NCI-H82 treated with DMSO at 0.1 percent for 48 hours (cell line): ENCODE measurements at regions not wholly inside any gene's neighbourhood (a gene's known extent, or its start where the extent isn't known, plus 50 kb on each side); places are given as distances from the start of the nearest gene placed in this dataset.
A peak's percentile ranks its signal among the peaks of the same experiment; 100 is the strongest.
"Not testable (repeated sequence)": the region's sequence is repeated elsewhere in the genome, so short reads cannot be mapped to it uniquely, and the experiment has no call there.

Experiments
- DNase-seq: peaks from one replicate; lab custom pipeline; 2025; ENCODE audit not compliant: unreplicated experiment; lab: John Stamatoyannopoulos, UW

DNA sequence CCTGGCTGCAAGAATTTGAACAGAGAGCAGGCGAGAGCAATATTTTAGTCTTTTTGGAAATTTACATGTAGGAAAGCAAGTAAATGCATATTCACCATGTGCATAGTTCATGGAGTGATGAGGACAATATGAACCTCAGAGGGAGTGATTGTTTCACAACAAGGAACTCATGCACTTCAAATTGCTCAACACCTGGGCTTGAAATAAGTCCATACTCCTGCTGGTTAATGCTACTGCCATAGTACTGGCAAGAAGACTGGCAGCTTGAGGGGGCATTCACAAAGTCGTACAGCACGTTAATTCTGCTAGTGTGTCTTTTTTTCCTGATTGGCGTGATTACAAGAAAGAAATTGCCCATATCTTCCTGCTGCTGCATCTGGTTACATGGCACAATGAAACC lies 267.6 kb downstream of the PCDH17 start:
- no peak for DNase-seq

DNA sequence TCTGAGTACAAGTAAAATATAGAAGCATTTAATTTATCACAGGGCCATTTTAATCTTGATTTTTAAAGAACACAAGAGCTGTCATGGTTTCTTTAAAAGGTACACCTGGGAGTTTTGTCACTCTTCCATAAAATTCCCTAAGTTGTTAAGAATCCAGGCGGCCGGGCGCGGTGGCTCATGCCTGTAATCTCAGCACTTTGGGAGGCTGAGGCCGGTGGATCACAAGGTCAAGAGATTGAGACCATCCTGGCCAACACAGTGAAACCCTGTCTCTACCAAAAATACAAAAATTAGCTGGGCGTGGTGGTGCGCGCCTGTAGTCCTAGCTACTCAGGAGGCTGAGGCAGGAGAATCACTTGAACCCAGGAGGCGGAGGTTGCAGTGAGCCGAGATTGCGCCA lies 278.3 kb downstream of the PCDH17 start:
- not testable (repeated sequence) for DNase-seq

DNA sequence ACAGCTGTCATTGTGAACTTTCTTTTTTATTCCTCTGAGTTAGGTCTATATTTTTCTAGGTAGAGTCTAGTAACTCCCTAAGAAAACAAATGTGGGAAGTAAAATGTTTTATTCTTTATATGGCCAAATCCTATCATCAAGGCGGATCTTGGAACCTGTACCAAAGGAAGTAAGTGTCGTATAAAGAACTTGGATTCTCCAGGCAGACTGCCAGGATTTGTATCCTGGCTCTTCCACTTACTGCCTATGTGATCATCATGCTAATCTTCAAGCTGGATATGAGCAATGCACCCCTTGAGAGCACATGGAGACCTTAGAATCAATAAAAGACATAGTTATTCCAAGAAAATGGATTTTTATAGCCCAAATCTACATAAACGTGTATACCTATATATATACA lies 286.5 kb downstream of the PCDH17 start:
- DNase-seq = no peak

DNA sequence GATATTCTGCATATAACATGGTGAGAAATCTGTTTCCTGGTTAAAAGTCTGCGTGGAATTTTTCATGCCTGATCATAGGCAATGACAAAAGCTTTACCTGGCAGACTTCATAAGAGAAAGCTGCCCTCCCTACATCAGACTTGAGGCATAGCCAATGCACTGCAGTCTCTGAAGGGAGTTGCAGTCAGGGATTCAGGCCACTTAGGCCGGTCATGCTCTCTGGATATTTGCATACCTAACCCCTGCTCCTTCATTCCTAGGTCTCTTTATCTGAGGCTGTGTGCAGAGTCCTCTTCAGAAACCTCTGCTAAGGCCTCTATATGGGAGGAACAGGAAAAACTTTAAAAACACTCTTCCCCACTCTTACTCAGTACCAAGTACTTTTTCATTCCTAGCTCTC lies 287.4 kb downstream of the PCDH17 start:
- DNase-seq = no peak

DNA sequence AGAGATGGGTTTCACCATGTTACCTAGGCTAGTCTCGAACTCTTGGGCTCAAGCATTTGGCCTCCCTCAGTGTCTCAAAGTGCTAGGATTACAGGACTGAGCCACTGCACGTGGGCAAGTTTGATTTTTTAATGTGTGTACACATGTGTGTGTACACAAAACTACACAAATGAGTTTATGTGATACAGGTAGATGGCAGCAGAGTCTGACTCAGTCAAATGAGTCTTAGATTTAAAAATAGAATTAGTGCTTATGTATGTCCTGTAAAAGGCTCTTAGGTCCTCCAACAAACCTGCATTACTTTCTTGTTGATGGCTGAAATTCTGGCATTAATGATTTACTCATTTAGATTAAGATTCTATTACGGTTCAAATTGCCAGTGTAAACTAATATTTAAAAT lies 293.7 kb downstream of the PCDH17 start:
- no peak for DNase-seq

DNA sequence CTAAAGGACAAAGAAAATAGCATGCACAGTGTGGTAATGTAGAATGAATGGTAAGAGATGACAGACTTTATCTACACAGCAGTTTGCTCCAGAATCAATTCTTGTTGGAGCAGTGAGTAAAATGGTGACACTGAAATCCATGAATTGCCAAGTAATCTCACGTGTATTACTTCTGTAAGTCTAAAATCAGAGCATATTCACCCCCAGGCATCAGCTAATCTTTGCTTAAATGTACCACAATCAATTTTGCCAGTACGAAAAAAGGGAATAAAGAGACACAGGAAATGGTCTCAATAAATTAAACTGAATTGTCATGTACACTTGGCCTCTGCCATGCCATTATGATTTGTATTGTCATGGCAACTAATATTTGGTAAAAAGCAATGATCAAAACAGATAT lies 294.2 kb downstream of the PCDH17 start:
- DNase-seq = no peak

DNA sequence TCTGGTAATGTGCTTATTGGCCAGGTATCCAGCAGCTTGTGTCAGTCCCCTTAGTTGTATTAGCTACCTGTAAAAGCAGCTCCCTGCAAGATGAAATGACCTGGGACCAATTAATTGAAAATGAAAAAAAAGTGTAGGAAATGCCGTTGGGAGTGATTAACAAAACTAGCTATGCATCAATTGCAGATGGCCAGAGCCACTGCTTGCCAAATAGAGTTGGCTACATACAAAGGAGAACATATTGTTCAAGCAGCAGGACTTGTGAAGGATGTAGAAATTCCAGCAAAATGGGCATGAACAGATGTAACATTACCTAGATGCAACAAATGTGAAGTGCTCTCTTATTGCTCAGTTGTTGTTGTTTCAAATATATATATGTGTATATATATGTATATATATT lies 300.5 kb downstream of the PCDH17 start:
- DNase-seq = no peak

DNA sequence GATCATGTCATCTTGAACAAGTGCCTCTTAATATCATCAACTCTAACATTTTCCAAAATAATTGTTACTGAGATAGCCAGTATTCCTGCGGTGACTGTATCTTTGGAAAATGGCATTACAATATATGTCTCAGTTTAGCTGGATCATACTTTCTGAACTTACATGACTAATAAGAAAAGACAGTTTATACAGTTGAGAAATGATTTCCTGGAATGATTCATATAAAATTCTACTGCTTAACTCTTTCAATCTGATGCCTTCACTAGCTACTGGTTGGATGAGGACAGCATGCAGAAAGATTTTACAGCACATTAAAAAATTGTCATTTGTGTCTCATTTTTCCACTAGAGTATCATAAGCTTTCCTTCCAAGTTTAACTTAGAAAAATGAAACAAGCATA lies 302.1 kb downstream of the PCDH17 start:
- no peak for DNase-seq

DNA sequence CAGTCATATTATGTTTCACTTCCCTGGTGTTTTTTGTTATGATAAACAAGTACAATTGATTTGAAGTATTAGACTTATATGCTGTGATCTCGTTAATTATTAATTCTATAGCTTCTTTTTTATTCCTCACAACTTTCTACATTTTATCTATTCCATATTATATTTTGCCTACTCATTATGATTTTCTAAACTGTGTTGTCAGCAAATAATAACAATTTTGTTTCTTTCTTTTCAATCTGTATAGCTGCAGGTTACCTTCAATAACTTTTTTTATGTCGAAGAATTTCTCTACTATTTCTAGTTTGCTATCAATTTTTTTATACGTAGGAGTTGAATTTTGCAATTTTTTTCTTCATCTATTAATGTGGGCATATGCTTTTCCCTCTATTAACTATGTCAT lies 304.4 kb downstream of the PCDH17 start:
- DNase-seq = no peak

DNA sequence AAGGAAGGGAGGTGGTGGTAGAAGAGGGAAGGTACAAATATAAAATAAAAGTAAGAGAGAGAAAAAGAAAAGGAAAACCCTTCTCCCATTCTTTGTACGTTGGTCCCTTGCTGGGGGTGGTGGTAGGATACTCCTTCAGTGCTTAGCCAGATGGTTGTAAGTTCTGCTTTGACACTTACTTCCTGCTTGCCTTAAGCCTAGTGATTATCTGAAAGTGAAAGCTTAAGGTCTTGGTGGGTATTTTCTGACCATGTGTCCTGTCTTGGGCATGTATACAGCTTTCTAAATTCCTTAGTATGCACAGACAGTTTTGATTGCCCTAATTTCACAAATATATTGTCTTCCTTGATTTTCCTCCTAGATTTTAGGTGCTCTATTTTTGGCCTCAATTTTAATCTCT lies 314.8 kb downstream of the PCDH17 start:
- DNase-seq = peak; percentile 67

DNA sequence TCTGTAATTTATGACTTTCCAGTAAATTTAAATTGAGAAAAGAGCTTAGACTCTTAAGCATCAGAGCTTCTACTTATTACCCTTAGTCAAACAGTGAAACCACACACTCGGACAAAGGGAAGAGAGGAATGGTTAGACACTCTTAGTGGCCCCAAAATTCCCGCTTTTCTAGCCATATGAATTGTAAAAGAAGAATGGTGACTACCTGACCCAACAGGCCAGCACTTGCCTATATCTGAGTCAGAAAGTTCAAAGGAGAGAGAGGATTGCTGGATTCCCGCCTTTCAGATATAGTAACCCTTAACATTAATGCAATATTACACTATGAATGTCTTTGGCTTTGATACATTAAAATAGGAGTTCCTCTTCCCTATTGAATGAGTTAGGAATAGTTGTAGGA lies 317.3 kb downstream of the PCDH17 start:
- DNase-seq = no peak

DNA sequence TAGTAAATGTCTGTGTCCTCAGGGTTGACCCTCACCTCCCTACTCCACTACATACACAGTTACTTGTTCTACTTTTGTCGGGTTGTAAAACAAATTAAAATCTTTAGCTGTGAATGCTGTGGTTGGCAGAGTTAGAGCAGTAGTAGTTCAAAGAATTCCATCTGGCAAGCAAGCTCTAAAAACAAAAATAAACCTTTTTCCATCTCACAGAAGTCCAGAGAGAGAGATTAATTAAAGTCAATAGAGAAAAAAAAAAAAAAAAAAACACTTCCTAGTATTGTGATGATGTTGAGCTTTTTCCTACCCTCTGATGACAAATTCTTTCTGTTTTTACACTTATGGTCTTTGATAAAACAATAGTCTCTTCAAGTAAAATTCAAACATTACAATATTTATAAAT lies 338.4 kb downstream of the PCDH17 start:
- DNase-seq = no peak

DNA sequence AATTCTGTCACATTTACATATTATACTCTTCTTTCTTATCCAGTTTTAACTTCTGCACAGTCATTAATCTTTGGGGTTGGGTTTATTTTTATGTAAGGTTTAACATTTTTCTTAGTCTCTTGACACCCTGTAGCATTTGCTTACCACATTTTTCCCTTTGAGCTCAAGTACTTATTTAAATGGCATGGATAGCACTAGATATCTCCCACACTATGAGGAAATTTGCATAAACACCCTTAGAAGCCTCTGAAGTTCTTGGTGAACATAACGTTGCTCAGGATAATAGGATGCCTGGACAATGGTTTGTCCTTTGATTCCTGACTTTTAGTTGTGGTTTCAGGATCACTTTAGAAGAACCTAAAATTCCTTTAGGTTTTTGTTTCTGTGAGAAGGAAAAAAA lies 338.9 kb downstream of the PCDH17 start:
- no peak for DNase-seq

DNA sequence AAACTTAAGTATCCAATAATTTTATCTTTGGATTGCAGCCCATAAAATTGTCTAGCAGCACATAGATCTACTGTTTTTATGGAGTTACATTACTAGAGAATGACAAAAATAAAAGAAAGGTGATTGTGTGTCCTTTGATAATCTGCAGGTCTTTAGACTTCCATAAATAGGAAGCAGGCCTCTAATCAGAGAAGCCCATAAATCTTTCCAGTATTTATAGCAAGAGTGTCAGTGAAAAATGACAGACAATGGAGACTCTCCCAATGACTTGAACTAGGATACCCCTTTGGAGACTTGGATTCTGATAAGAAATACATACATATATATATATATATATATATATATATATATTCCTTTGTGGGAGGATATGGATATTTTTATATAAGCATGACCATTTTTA lies 351.2 kb downstream of the PCDH17 start:
- no peak for DNase-seq

DNA sequence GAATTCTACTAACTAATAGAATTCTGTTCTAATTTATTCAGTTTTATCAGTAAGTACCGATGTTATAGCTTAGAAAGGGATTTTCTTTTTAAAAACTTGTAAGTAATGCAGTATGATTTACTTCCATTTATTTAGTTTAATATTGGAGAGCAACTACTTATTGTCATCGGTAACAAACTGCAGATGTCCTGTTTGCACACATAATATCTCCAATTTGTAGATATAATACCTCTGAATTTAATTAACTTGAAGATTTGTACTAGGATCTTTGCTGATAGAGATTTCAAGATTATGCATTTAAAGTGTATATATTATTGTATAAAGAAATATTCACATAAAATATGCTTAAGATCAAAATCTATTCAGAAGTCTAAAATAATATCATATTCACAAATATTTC lies 356.7 kb downstream of the PCDH17 start:
- DNase-seq = no peak

DNA sequence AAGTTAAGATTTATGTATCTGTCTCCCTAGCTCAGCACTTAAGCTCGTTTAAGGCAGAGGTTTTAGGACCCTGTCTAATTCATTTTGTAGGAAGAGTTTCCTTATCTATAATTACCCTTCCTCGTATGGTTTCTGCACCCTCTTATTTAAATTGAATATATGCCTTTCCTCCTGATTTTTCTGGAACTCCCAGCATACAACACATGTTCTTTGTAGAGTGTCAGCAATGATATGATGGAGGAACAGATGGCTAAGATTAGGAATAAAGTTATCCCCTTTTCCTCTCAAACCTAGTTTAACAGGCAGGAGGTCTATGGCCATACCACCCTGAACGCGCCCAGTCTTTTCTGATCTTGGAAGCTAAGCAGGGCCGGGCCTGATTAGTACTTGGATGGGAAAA lies 359.5 kb downstream of the PCDH17 start:
- DNase-seq = peak; percentile 22

DNA sequence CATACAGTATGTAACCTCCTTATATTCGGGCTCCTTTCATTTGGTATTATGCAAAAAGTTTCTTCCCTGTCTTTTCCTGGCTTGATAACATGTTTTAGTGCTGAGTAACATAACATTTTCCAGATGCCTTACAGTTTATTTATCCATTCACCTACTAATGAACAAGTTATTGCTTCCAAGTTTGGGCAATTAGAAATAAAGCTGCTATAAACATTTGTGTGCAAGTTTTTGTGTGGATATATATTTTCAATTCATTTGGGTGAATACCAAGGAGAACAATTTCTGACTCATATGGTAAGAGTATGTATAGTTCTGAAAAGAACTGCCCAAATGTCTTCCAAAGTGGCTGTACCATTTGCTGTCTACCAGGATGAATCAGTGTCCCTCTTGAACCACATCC lies 360.9 kb downstream of the PCDH17 start:
- DNase-seq = no peak

DNA sequence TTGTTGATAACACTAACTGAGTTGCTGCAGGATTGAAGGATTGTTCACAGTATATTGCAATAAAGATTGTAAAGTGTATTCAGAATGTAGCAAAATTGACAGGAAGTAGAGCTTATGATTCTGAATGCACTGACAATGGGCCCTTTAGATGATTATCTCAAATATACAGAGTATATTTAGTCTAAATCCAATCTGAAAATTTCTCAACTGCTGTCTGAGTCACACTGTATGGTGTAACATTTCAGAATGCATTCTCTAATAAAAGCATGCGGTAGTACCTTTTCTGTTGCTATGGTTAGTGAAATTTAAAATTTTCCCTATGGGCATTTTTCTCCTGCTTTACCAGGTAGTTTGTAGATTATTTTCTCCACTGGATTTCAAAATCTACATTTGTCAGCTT lies 365.2 kb downstream of the PCDH17 start:
- DNase-seq = no peak

DNA sequence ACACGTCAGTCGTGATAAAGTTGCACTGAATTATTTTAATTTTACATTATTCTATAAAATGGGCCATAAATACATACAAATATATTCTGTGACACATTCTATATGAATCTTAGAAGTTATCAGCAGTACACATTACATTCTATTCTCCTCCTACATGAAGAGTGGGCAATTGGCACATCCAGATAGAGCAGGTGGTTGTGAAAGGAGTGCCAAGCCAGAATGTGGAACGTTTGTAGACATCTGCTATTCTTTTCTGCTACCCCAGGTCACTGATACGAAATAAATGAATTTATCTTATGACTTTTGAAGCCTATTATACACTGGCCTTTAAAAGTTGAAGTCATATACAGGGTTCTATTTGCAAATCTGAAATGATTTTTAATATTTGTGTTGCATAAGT lies 373.2 kb downstream of the PCDH17 start:
- DNase-seq = no peak

DNA sequence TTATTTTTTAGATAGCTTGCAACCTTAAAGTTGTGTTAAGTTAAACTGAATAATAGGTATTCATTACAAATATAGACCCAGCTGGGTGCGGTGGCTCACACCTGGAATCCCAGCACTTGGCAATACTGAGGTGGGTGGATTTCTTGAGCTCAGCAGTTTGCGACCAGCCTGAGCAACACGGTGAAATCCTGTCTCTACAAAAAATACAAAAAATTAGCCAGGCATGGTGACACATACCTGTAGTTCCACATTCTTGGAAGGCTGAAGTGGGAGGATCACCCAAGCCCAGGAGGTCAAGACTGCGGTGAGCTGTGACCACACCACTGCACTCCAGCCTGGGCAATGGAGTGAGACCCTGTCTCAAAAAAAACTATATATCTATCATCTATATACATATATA lies 386.5 kb downstream of the PCDH17 start:
- no peak for DNase-seq

DNA sequence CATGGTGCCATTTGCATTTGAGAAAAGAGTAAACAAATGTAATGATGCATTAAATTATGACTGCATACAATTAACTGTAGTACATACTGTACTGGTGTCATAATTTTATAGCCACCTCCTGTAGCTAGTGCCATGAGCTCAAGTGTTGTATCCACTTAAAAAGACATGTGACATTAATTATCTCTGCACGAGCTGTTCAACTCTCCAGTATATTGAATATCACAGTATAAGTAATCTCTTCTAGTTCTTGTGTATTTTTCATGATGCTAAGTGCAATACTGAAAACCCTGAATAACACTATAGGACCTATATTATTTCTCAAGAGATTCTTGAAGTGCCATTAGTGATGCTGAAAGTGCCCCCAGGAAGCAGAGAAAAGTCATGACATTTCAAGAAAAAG lies 387.3 kb downstream of the PCDH17 start:
- DNase-seq = no peak

DNA sequence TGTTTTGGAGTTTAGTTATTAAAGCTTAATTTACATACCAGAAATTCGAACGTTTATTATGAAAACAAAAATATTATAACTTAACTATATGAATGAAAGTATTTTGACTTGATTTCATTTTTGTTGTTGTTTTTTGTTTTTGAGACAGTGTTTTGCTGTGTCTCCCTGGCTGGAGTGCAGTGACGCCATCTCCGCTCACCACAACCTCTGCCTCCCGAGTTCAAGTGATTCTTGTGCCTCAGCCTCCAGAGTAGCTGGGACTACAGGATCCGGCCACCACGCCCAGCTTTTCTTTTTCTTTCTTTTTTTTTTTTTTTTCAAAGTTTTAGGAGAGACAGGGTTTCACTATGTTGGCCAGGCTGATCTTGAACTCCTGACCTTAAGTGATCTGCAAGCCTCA lies 392.6 kb downstream of the PCDH17 start:
- DNase-seq = no peak

DNA sequence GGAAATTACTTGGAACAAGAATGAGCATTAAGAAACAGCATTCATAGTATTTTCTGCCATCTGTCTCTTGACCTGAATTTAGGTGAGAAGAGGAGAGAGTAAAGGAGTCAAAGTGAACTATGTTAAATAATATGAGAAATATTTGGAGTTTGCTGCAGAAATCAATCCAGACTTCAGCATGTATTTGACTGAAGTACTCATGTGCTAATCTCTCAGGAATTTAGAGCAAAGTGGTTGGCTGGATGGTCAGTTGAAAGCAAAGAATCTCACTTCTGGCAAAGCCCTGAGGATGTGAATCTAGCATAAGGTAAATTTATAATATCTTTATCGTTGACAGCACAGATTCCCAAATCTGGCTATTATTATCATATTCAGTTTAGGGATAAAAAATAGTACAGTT lies 394.3 kb downstream of the PCDH17 start:
- DNase-seq = no peak
